ENCODE measurements at regions not wholly inside any gene's neighbourhood (a gene's known extent, or its start where the extent isn't known, plus 50 kb on each side); places are given as distances from the start of the nearest gene placed in this dataset.
"Not testable (repeated sequence)": the region's sequence is repeated elsewhere in the genome, so short reads cannot be mapped to it uniquely, and the experiment has no call there.

DNA sequence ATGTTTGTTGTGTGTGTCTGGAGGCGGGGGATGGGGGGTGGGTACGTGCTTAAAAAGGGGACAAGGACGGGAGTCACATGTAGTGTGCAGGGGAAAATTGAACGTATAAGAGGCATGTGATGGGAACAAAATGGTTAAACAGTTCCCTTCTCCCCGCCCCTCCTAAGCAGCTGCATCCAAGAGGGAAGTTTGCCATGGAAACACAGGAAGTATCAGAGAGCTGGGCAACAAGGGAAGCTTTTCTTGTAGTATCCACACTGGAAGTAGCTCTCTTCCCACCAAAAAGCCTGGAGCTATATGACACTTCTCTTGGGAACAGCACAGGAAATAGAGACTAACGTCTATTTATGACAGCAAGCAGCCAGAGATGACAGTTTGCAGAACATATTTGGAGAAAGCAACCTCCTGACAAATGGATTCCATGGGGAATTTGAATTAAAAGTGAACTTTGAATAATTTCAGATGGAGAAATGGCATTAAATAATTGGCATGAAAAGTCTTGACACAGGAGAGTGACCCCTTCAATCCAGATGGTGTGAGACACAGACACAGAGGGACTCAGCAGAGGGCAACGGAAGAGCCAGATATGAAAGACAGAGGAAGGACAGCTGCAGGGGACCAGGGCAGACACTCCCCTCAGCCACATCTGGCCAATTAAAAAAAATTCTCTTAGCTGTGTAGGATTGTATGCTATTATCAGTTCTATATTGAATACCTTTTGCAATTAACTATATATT lies 294.2 kb upstream of the TBL1XR1 start:
- Histone ChIP-seq H3K4me3 (ENCODE audit: low read length) (no peak overlapping the region), H3K27ac (ENCODE audit: low read depth, low read length) (no peak overlapping the region), H3K36me3 (ENCODE audit: control insufficient read depth, insufficient read depth, low read length) (no peaks in the 10 kb centered on the region), H3K4me1 (ENCODE audit: control insufficient read depth, insufficient read depth, low read length) (peaks cover 11% of the 10 kb centered on the region), H3K27me3 (ENCODE audit: control insufficient read depth, insufficient read depth, low read length) (no peaks in the 10 kb centered on the region), H3K9ac (ENCODE audit: low read length) (no peak overlapping the region)

GRCh38 chr3:177493091-177493490 lies 295.8 kb upstream of the TBL1XR1 start:
- no peaks in the 10 kb centered on the region for H3K36me3 ChIP-seq (ENCODE audit: control insufficient read depth, insufficient read depth, low read length)
- no peak overlapping the region for H3K27ac ChIP-seq (ENCODE audit: low read depth, low read length)
- peaks cover 11% of the 10 kb centered on the region for H3K4me1 ChIP-seq (ENCODE audit: control insufficient read depth, insufficient read depth, low read length)
- no peak overlapping the region for H3K4me3 ChIP-seq (ENCODE audit: low read length)
- H3K9ac ChIP-seq (ENCODE audit: low read length), result no peak overlapping the region
- H3K27me3 ChIP-seq (ENCODE audit: control insufficient read depth, insufficient read depth, low read length), result no peaks in the 10 kb centered on the region

DNA sequence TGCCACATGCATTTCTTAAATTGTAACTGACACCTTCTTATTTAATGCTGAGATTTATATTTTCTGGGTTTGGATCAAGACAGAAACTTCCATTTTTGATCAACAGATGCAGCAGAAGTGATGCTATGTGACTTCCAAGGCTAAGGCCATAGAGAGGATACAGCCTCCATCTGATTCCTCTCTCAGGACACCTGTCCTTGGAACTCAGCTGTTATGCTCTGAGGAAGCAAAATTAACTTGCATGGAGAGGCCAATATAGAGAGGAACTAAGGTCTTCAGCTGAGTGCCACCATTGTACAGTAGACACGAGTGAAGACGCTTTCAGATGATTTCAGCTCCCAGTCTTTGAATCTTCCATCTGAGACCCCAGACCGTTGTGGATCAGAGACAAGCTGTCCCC lies 296.9 kb upstream of the TBL1XR1 start:
- Histone ChIP-seq H3K4me1 (ENCODE audit: control insufficient read depth, insufficient read depth, low read length) (peaks cover 11% of the 10 kb centered on the region), H3K27ac (ENCODE audit: low read depth, low read length) (no peak overlapping the region), H3K9ac (ENCODE audit: low read length) (no peak overlapping the region), H3K27me3 (ENCODE audit: control insufficient read depth, insufficient read depth, low read length) (no peaks in the 10 kb centered on the region), H3K4me3 (ENCODE audit: low read length) (no peak overlapping the region), H3K36me3 (ENCODE audit: control insufficient read depth, insufficient read depth, low read length) (no peaks in the 10 kb centered on the region)

DNA sequence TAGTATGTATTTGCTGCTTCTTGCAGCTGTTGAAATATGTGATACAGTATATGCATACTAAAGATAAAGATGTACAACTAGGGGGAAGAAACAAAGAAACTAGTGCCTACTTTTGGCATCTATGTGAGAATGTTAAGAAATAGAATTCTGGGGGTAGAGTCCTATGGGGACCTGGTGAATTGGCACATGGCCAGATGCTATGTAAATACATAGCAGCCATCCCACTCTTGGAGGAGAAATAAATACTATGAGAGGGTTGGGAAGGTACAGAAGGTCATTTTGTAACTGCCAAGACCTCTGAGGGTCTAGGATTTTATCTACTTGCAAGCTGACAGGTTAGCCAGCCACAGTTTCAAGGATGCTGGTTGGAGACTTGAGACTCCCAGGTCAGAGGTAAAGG lies 298.3 kb upstream of the TBL1XR1 start:
- Histone ChIP-seq H3K27me3 (ENCODE audit: control insufficient read depth, insufficient read depth, low read length) (no peaks in the 10 kb centered on the region), H3K36me3 (ENCODE audit: control insufficient read depth, insufficient read depth, low read length) (no peaks in the 10 kb centered on the region), H3K4me1 (ENCODE audit: control insufficient read depth, insufficient read depth, low read length) (peaks cover 8% of the 10 kb centered on the region), H3K4me3 (ENCODE audit: low read length) (no peak overlapping the region), H3K27ac (ENCODE audit: low read depth, low read length) (no peak overlapping the region), H3K9ac (ENCODE audit: low read length) (no peak overlapping the region)

GRCh38 chr3:177498037-177498857 lies 301.0 kb upstream of the TBL1XR1 start:
- Histone ChIP-seq H3K27me3 (ENCODE audit: control insufficient read depth, insufficient read depth, low read length) (no peaks in the 10 kb centered on the region), H3K27ac (ENCODE audit: low read depth, low read length) (no peak overlapping the region), H3K4me1 (ENCODE audit: control insufficient read depth, insufficient read depth, low read length) (no peaks in the 10 kb centered on the region), H3K9ac (ENCODE audit: low read length) (no peak overlapping the region), H3K36me3 (ENCODE audit: control insufficient read depth, insufficient read depth, low read length) (no peaks in the 10 kb centered on the region), H3K4me3 (ENCODE audit: low read length) (no peak overlapping the region)

DNA sequence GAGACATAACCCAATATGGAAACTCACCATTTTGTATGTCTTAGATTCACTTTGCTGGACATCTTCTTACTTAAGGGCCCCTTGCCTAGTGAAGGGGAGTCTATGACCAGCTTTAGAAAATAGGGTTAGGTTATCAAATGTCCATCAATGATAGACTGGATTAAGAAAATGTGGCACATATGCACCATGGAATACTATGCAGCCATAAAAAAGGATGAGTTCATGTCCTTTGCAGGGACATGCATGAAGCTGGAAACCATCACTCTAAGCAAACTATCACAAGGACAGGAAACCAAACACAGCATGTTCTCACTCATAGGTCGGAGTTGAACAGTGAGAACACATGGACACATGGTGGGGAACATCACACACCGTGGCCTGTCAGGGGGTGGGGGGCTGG lies 301.8 kb upstream of the TBL1XR1 start:
- H3K36me3 ChIP-seq (ENCODE audit: control insufficient read depth, insufficient read depth, low read length); H3K27ac ChIP-seq (ENCODE audit: low read depth, low read length); H3K27me3 ChIP-seq (ENCODE audit: control insufficient read depth, insufficient read depth, low read length); H3K9ac ChIP-seq (ENCODE audit: low read length); H3K4me1 ChIP-seq (ENCODE audit: control insufficient read depth, insufficient read depth, low read length); H3K4me3 ChIP-seq (ENCODE audit: low read length): not testable (repeated sequence)

DNA sequence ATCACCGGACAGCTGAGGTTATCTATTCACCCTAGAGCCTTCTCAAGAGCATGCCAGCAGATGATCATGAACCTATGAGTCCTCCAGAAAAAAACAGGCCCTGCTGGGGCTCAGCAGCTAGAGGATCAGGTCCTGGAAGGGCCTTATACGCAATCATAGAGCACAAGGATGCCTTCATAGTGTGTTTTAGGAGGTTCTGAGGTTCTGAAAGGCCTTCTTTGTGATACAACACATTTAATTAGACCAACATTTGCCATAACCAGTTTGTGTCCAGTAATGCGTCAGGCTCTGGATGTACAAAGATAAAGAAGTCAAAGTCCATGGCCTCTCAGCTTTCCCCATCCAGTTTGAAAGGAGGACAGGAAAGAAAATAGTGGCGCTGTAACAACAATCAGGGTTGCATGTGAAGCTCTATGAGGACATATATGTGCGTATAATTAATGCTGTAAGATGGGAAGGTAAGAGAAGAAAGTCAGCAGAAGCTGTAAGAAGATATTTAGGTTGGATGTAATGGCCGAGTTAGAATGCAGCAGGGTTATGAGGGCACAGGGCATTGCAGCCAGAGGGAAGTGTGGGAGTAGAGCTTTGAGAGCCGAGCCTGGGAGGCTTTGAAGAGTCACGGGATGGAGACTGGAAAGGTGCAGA lies 302.6 kb upstream of the TBL1XR1 start:
- Histone ChIP-seq H3K4me3 (ENCODE audit: low read length) (no peak overlapping the region), H3K27ac (ENCODE audit: low read depth, low read length) (no peak overlapping the region), H3K9ac (ENCODE audit: low read length) (no peak overlapping the region), H3K4me1 (ENCODE audit: control insufficient read depth, insufficient read depth, low read length) (no peaks in the 10 kb centered on the region), H3K36me3 (ENCODE audit: control insufficient read depth, insufficient read depth, low read length) (no peaks in the 10 kb centered on the region), H3K27me3 (ENCODE audit: control insufficient read depth, insufficient read depth, low read length) (no peaks in the 10 kb centered on the region)

DNA sequence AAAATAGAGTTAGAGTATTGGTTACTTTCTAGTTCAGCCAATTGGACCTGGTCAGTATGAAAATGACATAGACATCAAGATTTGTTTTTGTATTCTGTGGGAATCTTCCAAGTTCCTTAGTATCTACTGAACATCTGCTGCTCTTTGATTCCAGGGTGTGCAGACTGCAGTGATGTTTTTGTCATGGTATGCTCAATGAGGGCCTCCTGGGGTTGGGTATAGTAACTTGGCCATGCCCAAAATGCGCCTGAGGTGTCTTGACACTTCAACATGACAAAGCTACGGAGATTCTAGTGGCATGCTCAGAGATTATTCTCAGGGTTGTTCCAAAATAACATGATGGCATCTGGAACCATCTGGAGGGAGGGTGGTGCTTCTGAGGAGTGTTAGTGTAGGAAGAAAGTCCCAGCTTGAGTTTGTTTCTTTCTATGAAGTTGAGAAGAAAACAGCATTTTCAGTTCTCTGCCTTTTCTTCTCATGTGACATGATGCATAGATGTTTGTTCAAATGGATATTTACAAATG lies 313.5 kb upstream of the TBL1XR1 start:
- no peak overlapping the region for H3K9ac ChIP-seq (ENCODE audit: low read length)
- no peak overlapping the region for H3K4me3 ChIP-seq (ENCODE audit: low read length)
- H3K4me1 ChIP-seq (ENCODE audit: control insufficient read depth, insufficient read depth, low read length), result peaks cover 9% of the 10 kb centered on the region
- no peaks in the 10 kb centered on the region for H3K27me3 ChIP-seq (ENCODE audit: control insufficient read depth, insufficient read depth, low read length)
- H3K27ac ChIP-seq (ENCODE audit: low read depth, low read length), result no peak overlapping the region
- H3K36me3 ChIP-seq (ENCODE audit: control insufficient read depth, insufficient read depth, low read length), result no peaks in the 10 kb centered on the region

GRCh38 chr3:177512945-177513814 lies 315.9 kb upstream of the TBL1XR1 start:
- no peaks in the 10 kb centered on the region for H3K36me3 ChIP-seq (ENCODE audit: control insufficient read depth, insufficient read depth, low read length)
- H3K27me3 ChIP-seq (ENCODE audit: control insufficient read depth, insufficient read depth, low read length), result no peaks in the 10 kb centered on the region
- no peak overlapping the region for H3K9ac ChIP-seq (ENCODE audit: low read length)
- H3K4me1 ChIP-seq (ENCODE audit: control insufficient read depth, insufficient read depth, low read length), result peaks cover 21% of the 10 kb centered on the region
- H3K4me3 ChIP-seq (ENCODE audit: low read length), result no peak overlapping the region
- peak overlapping the region; percentile 3 for H3K27ac ChIP-seq (ENCODE audit: low read depth, low read length)

DNA sequence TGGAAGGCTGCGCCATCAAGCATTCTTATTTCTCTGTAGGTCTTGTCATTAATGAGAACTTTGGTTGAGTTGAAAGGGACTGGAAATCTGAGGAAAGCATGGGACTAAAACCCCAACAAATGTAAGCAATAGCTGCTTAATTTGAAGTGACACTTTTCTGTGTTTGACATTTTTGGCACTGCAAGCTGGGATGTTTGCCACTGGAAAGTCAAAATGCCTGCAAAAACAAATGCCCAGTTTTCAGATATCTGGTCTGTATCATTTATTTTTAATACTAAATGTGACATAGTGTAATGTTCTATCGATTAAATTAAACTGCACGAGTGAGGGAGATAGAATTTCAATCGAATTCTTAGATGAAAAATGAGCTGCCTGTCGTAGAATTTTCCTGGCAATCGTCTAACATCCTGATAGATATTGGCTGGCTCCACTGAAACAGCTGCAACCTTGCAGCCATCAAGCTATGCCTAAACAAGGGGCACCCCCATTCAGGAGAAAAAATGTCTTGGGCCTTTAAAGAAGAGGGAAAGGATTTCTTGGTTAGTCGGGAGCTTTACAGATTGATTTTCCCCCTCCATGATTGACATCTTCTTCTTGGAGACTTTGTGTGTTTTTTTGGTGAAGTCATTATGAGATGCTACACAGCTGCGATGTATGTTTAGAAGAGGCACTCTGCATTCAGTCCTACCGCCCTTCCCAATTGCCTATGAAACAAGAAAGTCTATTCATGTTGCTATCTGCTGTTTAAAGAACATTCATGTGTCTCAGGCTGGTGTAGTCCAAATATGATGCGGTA lies 316.7 kb upstream of the TBL1XR1 start:
- Histone ChIP-seq H3K4me3 (ENCODE audit: low read length) (no peak overlapping the region), H3K27ac (ENCODE audit: low read depth, low read length) (no peak overlapping the region), H3K4me1 (ENCODE audit: control insufficient read depth, insufficient read depth, low read length) (peaks cover 21% of the 10 kb centered on the region), H3K36me3 (ENCODE audit: control insufficient read depth, insufficient read depth, low read length) (no peaks in the 10 kb centered on the region), H3K9ac (ENCODE audit: low read length) (no peak overlapping the region), H3K27me3 (ENCODE audit: control insufficient read depth, insufficient read depth, low read length) (no peaks in the 10 kb centered on the region)

All from rectal smooth muscle tissue (tissue), 1 donor.